Ovary (tissue), 7 donors: ENCODE measurements at regions not wholly inside any gene's neighbourhood (a gene's known extent, or its start where the extent isn't known, plus 50 kb on each side); places are given as distances from the start of the nearest gene placed in this dataset.

Source experiments
- DNase-seq, 5 donors: peaks; one replicate each; pipeline ENCODE4 v3.0.0-alpha.2; 2019 to 2020
- H3K27ac ChIP-seq, 2 donors: fragments of 200-600 bp; one replicate each; pipeline versions ENCODE4 v1.5.1 to v1.8.0; 2019 to 2022
- H3K27me3 ChIP-seq: fragments of 200-600 bp; one replicate; pipeline ENCODE4 v1.8.0; 2022
- H3K36me3 ChIP-seq: fragments of 200-600 bp; sonication (generic); one replicate; pipeline ENCODE4 v1.5.1; 2019
- H3K4me1 ChIP-seq: one replicate; pipeline ENCODE4 v1.8.1; 2013; ENCODE audit warnings: mild to moderate bottlenecking, moderate library complexity; ENCODE audit not compliant: insufficient read depth
- H3K4me3 ChIP-seq: fragments of 200-600 bp; sonication (generic); one replicate; pipeline ENCODE4 v1.5.1; 2017
- H3K9me3 ChIP-seq, 2 donors: fragments of 200-600 bp in 1 of 2; sonication (generic) in 1 of 2; one replicate each; pipeline versions ENCODE4 v1.5.1 to v1.8.1; 2013 to 2019; ENCODE audit warnings: mild to moderate bottlenecking in 1 of 2, moderate library complexity in 1 of 2
- EP300 ChIP-seq: sonication (generic); formaldehyde crosslinking; IDR thresholded peaks from one replicate; pipeline ENCODE4 v1.6.1; 2017; ENCODE audit warnings: antibody characterized with exemption
- POLR2A ChIP-seq: fragments of 450-650 bp; IDR thresholded peaks from one replicate; pipeline ENCODE4 v1.6.1; 2017; ENCODE audit warnings: antibody characterized with exemption, mild to moderate bottlenecking, moderate library complexity
- WGBS, 3 donors: extraction: QIAGEN DNeasy Blood & Tissue Kit in 1 of 3; methylation state at CpG; one replicate each; pipeline versions ENCODE4 v1.1.5 to v1.1.7; 2013 to 2017; 5-methylcytosine and 5-hydroxymethylcytosine counted together
- intact Hi-C, 4 donors: fragments of 100-400 bp; cut with DNase I; formaldehyde crosslinking; loops; one replicate each; pipeline versions ENCODE4 v1.11.0 to v1.15.1; 2022 to 2023
- TF ChIP-seq, protein P1 (sequence below), 3 donors: fragments of 450-650 bp in 2 of 3; fragments of 200-600 bp in 1 of 3; IDR thresholded peaks; one replicate each; pipeline versions ENCODE4 v1.5.1 to v1.8.0; 2016 to 2022; ENCODE audit warnings: antibody characterized with exemption in 3 of 3, mild to moderate bottlenecking in 1 of 3
- donor health status: DM: no; HTN: no; CAD: no; lungs with moderate emphysema.
- donor health status: DM: no; HTN: no; CAD: no.
- donor health status: Bipolar disorder and iron deficiency.
- donor health status: DM: no; HTN: no; CAD: no.
- donor health status: DM: yes; HTN: yes; CAD: no.

- Histone ChIP-seq H3K4me1 (no peaks in the 10 kb centered on the region), H3K4me3 (no peak overlapping the region), H3K27me3 (no peaks in the 10 kb centered on the region), H3K27ac (no peak overlapping the region), H3K9me3 (no peaks in the 10 kb centered on the region), H3K36me3 (no peaks in the 10 kb centered on the region)
- TF ChIP-seq EP300 (no peak), POLR2A (no peak)
- TF ChIP-seq, protein P1, sequence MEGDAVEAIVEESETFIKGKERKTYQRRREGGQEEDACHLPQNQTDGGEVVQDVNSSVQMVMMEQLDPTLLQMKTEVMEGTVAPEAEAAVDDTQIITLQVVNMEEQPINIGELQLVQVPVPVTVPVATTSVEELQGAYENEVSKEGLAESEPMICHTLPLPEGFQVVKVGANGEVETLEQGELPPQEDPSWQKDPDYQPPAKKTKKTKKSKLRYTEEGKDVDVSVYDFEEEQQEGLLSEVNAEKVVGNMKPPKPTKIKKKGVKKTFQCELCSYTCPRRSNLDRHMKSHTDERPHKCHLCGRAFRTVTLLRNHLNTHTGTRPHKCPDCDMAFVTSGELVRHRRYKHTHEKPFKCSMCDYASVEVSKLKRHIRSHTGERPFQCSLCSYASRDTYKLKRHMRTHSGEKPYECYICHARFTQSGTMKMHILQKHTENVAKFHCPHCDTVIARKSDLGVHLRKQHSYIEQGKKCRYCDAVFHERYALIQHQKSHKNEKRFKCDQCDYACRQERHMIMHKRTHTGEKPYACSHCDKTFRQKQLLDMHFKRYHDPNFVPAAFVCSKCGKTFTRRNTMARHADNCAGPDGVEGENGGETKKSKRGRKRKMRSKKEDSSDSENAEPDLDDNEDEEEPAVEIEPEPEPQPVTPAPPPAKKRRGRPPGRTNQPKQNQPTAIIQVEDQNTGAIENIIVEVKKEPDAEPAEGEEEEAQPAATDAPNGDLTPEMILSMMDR (IDR thresholded peaks at IDR 0.05): no peak
- intact Hi-C loops: no loop called here
- no peak for DNase-seq
These were observed 1568.9 kb upstream of the PABPC4L start for GRCh38 chr4:135770505-135770904.

DNA sequence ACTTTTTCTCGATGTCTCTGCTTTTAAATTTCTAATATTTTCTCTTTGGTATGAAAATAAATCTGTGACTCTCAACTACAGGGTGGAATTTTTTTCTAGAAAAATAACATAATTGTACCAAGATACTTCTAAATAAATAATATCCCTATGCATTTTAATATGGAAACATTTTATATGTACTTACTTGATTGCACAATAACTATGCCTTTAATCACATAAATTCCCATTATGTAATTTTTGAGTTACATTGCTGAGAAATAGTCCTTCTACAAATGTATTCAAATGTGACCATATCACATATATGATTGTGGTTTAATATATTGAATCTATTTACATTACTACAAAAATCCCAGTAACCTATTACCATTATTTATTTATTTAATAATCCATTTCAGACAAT, 1543.3 kb upstream of the PABPC4L start:
- intact Hi-C loops: no loop called here
- Histone ChIP-seq H3K36me3 (no peaks in the 10 kb centered on the region), H3K27me3 (no peaks in the 10 kb centered on the region), H3K4me1 (no peaks in the 10 kb centered on the region), H3K9me3 (no peaks in the 10 kb centered on the region), H3K27ac (no peak overlapping the region), H3K4me3 (no peak overlapping the region)
- DNase-seq: no peak
- 96 to 97% (median 96%) methylated on average over 1 of the region's 1 CpG for WGBS, 3 donors
- TF ChIP-seq EP300 (no peak), POLR2A (no peak)
- TF ChIP-seq, protein P1 (IDR thresholded peaks at IDR 0.05): no peak

DNA sequence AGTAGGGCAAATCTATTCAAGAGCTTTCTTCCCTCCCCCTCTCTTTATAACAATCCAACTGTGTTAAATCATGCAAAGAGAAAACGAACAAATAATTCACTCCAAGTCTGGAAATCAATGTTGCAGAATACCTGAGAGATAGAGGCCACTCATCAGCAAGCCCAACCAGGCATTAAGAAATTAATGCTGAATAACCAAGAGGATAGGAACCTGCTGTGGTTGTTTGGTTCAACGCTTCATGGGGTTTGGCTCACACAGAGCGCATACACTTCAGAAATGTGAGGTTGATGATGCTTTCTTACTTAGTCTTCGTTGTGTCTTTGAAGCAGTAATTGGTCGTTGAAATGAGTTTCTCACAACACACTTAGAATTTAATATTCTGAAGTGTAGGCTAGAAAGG, 1540.0 kb upstream of the PABPC4L start:
- DNase-seq: no peak
- Histone ChIP-seq H3K36me3 (no peaks in the 10 kb centered on the region), H3K27me3 (no peaks in the 10 kb centered on the region), H3K9me3 (no peaks in the 10 kb centered on the region), H3K4me3 (no peak overlapping the region), H3K27ac (no peak overlapping the region), H3K4me1 (no peaks in the 10 kb centered on the region)
- TF ChIP-seq, protein P1 (IDR thresholded peaks at IDR 0.05): no peak
- TF ChIP-seq POLR2A (no peak), EP300 (no peak)
- WGBS, 3 donors: 41 to 49% (median 41%) methylated on average over 5 of the region's 5 CpGs
- intact Hi-C loops: no loop called here

DNA sequence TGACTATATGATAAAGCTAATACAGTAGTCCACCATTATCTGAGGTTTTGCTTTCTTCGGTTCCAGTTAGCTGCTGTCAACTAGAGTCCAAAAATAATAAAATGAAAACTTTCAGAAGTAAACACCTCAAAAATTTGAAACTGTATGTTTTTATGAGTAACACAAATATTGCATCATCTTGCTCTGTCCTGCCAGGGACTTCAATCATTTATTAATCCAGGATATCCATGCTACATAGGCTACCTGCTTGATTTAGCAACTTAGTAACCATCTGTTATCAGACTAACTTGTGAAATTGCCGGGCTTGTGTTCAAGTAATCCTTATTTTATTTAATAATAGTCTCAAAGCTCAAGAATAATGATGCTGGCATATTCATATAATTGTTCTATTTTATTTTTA, 1537.8 kb upstream of the PABPC4L start:
- no peaks in the 10 kb centered on the region for H3K36me3 ChIP-seq
- no peak for TF ChIP-seq POLR2A
- no peak for TF ChIP-seq EP300
- TF ChIP-seq, protein P1 (IDR thresholded peaks at IDR 0.05): no peak
- H3K27me3 ChIP-seq: no peaks in the 10 kb centered on the region
- intact Hi-C loops: no loop called here
- no peaks in the 10 kb centered on the region for H3K9me3 ChIP-seq
- H3K27ac ChIP-seq: no peak overlapping the region
- no peak for DNase-seq
- WGBS, 3 donors: 78 to 87% (median 82%) methylated on average over 2 of the region's 2 CpGs
- no peaks in the 10 kb centered on the region for H3K4me1 ChIP-seq
- H3K4me3 ChIP-seq: no peak overlapping the region

DNA sequence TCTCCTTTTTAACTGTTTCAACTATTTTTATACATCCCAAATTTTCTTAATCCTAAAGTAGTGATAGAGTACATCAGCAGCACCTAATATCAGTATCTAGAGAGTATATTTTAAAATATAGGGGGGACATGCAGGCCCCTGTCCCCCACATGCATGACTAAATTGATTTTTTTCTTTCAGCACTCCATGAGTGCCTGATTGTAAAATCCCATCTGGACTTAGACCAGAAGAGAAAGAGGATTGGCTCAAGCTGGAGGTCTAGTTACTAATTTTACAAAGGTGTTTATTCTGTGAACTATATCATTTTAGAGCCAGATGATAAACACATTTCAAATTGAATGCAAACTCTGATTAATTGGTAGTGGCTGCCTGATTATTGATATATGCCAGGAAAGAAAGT, 1533.9 kb upstream of the PABPC4L start:
- intact Hi-C loops: no loop called here
- no peak for TF ChIP-seq POLR2A
- TF ChIP-seq, protein P1 (IDR thresholded peaks at IDR 0.05): no peak
- no peak for TF ChIP-seq EP300
- Histone ChIP-seq H3K36me3 (no peaks in the 10 kb centered on the region), H3K27ac (no peak overlapping the region), H3K4me1 (no peaks in the 10 kb centered on the region), H3K4me3 (no peak overlapping the region), H3K27me3 (no peaks in the 10 kb centered on the region), H3K9me3 (no peaks in the 10 kb centered on the region)
- DNase-seq: no peak
